HG03469 (cell line): ENCODE measurements at regions not wholly inside any gene's neighbourhood (a gene's known extent, or its start where the extent isn't known, plus 50 kb on each side); places are given as distances from the start of the nearest gene placed in this dataset.

Source experiments
- ATAC-seq: cut with Tn5 transposase; IDR thresholded peaks from one replicate; pipeline ENCODE4 v1.9.1; 2021; ENCODE audit warnings: mild to moderate bottlenecking, moderate library complexity, moderate number of reproducible peaks; ENCODE audit not compliant: unreplicated experiment

DNA sequence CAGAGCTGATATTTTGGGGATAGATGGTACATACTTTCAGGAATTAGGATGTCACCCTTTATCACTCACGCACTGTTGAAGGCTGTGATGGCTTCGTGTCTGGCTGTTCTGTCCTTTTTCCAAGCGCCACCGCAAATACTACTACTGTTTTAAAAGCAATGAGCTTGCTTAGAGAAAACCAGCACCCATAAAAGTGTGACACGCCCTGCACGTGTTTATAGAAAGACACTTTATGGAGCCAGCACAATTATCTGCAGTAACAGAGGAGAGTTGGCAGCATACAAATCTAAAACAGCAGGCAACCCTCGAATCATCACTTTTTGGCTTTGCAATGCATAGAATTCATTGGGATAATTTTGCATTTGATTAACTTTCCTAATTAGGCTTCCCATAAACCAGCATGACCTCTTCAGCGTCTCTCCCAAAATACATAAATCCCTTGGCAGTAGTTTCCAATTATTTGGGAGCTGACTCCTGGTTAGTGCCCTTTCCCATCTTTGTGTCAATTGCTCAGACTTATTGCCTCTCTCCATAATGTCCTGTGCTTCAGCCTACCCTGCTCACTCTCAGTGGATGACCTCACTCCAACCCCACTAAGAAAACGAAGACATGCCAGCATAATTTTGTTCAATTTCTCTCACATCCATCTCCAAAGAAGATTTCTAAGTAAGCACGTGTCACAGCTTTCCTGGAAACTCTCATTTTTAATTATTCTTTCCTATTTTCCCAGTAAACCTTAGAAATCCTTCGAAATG is 118.7 kb upstream of the LARGE1 start:
- ATAC-seq: no peak

GRCh38 chr22:34045311-34045710 is 125.0 kb upstream of the LARGE1 start:
- no peak for ATAC-seq

DNA sequence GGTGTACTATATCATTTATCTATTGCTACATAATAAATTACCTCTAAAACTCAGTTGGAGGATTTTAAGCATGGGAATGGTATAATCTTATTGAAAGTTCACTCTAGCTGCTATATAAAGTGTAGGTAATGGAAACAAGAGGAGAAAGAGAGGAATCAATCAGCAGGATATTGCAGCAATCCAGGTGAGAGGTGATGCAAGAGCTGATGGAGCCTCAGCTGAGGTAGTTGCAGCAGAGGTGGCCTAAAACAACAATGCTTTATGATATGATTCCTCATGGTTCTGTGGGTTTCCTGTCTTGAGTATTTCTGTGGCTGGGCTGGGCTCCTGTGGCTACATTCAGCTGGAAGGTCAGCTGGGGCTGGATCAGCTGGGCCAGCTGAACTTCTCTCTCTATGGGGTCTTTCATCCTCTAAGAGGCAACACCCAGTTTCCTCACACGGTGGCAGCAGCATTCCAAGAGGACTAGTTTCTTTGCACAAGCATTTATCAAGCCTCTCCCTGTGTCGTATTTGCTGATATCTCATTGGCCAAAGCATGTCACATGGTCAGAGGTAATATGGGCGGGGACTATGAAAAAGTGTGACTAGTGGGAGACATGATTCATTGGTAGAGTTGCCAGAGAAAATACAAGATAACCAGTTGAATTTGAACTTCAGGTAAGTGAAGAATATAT is 135.4 kb upstream of the LARGE1 start:
- ATAC-seq: no peak

GRCh38 chr22:34057726-34058125 is 137.4 kb upstream of the LARGE1 start:
- ATAC-seq: no peak

GRCh38 chr22:34064696-34065095 is 144.4 kb upstream of the LARGE1 start:
- no peak for ATAC-seq

DNA sequence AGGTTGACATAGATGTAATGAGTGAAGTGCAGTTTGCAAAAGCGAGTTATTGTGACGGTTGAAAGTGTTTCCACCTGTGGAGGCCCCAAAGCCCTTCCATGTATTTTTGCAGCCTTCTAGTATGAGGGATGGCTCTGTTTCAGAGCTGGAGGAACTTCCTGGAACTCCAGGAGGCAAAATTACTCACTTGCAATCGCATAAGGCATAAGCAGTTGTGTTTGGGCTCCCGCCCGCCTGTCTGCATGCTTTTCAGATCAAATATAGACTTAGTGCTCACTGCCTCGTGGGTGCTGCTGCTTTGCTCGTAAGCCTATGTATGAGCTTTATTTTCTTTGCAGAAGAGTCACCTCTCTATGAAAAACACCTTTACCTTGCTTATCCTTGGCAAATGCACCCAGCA is 146.8 kb upstream of the LARGE1 start:
- no peak for ATAC-seq

- ATAC-seq: no peak
Measured at GRCh38 chr22:34068001-34068400, 147.7 kb upstream of the LARGE1 start.

DNA sequence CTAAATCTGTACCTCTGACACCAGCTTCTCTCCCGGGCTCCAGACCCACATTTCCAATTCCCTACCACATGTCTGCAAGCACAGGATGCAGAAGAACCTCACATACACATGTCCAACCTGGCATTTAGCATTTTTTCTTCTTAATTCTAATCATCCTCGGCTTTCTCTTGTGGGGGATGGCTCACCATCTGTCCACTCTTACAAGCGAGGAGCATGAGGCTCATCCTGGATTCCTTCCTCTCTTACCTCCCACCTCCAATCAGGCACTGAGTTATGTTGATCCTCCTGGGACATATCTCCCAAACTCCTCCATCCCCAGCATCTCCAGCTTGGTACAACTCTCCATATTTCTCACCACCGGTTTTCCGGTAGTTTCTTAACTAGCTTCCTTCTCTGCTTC is 149.8 kb upstream of the LARGE1 start:
- no peak for ATAC-seq

GRCh38 chr22:34070531-34070930 is 150.3 kb upstream of the LARGE1 start:
- ATAC-seq: no peak

DNA sequence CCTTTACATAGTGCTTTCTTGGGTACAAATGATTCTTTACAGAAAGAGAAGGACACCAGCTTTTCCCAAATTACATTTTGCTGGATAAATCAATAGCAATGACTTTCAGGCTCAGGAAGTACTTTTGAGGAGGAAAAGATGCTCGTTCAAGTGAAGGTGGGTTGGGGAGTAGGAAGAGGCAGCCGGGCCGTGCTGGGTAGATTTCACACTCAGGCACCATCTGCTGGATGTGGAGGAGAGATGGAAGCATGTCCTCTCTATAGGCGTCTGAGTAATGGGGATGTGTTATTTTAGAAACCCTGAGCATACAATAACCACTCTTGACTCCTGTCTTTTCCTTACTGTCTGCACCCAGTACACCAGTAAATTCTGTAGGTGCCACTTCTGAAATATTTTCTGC is 152.3 kb upstream of the LARGE1 start:
- no peak for ATAC-seq

DNA sequence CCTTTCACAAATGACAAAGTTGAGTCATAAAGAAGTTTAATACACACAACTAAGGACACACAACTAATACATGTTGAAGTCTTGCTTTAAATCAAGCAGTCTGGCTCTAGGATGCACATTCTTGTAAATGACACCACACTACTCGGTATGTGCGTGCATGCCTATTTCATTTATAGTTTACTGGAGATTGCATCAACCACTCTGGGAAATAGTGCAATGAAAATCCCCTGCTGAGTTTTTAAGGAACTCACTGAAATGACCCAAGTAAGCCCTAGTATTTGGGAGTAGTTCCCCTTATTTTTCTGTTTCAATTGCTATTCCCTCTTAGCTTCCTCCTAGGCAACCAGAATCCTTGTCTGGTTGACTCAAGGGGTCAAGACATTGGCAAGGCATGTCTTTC is 160.2 kb upstream of the LARGE1 start:
- no peak for ATAC-seq

DNA sequence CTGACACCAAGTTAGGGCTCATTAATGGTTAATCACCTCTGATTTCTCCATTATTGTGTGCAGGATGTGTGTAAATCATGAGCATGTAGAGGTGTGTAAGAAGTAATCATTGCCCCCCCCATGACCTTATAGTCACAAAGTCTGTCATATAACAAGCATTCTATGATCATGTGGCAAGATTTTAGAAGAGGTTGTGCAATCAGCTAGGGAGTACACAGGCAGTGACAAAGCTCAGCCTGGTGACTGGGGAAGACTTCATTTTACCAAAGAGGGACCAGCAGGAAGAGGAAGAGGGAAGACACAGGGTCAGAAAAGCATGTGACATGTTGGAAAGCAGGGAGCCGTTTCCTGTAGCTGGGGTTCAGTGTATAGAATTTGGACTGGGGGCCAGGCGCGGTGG is 176.5 kb upstream of the LARGE1 start:
- no peak for ATAC-seq

DNA sequence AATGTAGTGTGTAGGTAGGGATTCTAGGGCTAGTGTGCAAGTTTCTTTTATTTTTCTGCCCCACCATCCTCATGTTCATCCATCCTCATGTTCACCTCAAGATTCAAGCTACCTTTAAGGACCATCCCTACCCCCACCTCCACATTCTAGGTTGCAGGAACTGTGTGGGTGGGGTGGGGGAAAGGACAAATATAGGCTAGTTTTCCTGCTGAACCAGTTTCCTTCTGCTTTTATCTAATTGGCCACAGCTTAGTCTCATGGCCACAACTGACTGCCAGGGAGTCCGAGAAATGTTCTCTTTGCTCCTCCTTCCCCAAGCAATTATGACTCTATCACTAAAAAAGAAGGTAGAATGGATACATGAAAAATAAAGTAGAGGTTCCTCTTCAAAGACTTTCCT is 179.0 kb upstream of the LARGE1 start:
- ATAC-seq: no peak

GRCh38 chr22:34102633-34103032 is 182.4 kb upstream of the LARGE1 start:
- ATAC-seq: no peak

GRCh38 chr22:34105461-34106062 is 185.3 kb upstream of the LARGE1 start:
- ATAC-seq: no peak

GRCh38 chr22:34108168-34108567 is 187.9 kb upstream of the LARGE1 start:
- ATAC-seq: no peak

DNA sequence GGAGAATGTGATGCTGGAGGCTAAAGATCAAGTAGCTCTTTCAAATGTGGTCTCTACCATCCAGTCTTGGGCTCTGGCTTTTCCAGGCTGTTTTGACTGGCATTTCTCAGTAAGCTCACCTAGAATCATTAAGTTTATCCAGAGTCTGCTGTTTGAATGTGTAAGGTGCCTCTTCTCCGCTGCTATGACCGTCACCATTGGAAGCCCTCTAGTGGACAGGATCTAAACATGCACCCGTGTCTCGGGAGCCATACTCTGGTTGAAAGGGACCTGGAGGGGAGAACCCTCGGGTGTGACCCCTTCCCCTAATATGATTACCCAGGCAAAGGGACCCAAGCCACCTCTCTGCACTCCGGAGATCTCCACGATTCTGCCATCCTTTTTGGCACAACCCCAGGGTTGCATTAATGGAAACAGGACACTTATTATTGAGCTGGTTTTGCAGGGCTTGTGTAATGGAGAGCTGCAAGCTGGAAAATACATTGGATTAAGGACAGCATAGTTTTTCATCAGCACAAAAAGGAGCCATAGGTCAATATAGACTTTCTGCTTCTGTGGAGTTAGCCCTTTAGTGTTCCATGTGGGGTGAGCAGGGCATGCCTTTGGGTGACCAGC is 191.0 kb upstream of the LARGE1 start:
- ATAC-seq: no peak

GRCh38 chr22:34113381-34113780 is 193.1 kb upstream of the LARGE1 start:
- ATAC-seq: no peak

DNA sequence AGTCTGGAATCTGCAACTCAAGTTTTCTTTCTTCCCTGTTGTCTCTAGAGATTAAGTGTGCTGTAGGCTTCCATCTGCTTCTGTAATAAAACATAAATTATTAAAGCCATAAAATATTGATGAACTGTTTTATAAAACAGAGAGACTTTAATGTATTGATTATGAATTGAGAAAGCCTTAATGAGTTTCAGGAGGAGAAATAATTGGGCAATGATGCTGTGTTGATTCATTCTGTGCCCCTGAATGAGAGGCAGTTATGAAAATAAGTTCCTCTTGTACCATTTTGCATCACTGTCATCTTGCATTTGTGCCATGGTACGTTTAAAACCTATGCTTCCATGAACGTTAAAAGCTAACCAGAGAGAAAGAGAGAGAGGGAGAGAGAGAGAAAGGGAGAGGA is 194.1 kb upstream of the LARGE1 start:
- no peak for ATAC-seq

DNA sequence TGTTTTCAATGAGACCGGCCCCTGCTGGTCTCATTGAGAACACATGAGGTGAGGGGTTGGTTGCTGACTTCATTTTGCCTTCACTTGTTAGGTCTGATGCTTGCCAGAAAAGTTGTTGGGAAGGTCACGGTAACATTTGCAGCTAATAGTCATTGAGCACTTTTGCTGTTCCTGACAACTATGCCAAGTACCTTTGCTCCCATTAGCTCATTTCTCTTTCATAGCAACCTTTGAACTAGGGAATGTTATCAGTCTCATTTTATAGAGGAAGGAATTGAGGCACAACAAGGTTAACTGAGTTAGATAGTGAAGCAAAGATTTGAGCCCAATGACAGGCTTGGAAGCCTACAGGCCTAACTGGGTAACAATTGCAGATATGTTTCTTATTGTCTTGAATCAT is 195.4 kb upstream of the LARGE1 start:
- ATAC-seq: no peak

- ATAC-seq: no peak
Measured at GRCh38 chr22:34116126-34116525, 195.8 kb upstream of the LARGE1 start.

- ATAC-seq: no peak
Measured at GRCh38 chr22:34122042-34122441, 201.8 kb upstream of the LARGE1 start.
